Activated CD4-positive, alpha-beta T cell treated with anti-CD3 and anti-CD28 coated beads, Interleukin-2, amount 50 U/mL, for 1 hour (primary cell): ENCODE measurements at regions not wholly inside any gene's neighbourhood (a gene's known extent, or its start where the extent isn't known, plus 50 kb on each side); places are given as distances from the start of the nearest gene placed in this dataset.
"Not testable (repeated sequence)": the region's sequence is repeated elsewhere in the genome, so short reads cannot be mapped to it uniquely, and the experiment has no call there.

Experiments
- DNase-seq: peaks from one replicate; pipeline ENCODE4 v3.0.0-alpha.2; 2020

DNA sequence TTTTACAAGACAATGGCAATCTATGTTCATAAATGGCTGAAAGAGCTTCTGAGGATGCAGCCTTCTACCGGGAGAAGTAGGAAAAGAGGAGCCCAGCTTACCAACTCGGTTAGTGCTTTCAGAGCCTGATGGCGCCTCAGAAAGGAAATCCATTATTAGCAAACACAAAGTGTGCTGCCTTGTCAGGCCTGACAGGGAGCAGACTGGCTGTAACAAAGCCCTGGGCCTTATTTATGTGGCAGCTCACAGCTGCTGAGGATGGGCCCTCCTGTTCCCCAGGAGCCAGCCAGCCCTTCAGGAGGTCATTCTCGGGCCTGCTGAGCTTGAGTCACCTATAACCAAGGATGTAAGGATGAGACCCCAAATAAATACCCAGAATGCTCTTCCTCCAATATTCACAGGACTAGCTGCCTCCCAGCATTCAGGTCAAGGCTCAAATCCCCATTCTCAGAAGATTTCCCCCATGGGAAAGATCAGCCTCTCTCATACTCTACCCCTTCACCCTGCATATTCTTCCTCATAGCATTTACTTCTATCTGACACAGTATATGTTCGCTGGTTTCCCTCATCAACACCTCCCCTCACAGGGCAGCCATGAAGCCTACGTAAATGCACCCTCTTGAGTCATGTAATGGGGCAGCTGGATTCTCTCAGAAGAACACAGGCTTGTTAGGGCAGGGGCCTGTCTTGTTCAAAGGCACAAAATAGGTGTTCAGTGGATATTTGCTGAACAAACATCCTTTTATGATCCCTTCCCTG lies 227.0 kb upstream of the RASGEF1B start:
- DNase-seq, result no peak

DNA sequence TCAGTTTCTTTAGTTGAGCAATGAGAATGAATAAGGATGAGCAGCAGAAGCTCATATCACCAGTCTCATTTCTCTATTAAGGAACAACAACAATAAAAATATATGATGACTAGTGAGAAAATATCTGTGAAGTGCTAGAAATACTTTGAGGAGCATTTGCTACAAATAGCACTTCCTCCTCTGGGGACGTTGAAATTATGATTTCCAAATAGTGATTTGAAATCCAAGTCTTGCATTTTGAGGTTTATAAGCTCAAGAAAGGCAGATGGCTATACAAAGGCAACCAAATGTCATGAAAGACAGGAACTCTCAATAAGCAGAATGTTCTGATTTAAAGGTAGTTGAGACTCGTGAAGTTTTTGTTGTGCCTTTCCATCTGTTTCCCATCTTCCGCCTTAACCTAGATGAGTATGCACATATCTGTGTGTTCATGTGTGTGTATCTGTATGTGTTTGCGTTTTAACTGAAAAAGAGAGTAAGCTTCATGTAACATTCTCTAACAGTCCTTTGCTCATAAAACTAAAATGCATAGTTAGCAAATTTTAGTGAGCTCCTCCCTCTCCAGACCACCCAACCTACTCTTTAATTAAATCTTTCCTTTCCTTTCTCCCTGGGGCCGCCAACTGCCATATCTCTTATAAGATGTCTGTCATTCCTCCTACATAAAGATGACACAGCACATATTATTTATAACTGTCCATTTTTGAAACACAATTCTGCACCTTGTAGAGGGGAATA lies 222.6 kb upstream of the RASGEF1B start:
- DNase-seq, result no peak

DNA sequence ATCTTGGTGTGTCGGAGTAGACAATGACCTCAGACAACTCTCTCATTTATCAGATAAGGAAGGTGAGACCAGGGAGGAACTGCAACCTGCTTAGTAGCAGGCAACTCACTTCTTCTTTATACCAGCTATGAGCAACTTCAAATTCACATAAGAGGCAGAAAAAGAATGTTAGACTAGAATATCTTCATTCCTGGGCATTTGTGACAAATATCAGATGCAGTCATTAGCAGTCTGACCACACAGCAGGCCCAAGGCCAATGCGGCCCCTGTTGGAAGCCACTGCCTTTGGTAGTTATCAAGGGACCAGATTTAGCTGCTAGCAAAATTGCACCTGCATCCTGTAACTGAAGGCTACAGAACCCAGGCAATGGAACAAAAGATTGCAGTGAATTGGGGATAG lies 219.2 kb upstream of the RASGEF1B start:
- no peak for DNase-seq

DNA sequence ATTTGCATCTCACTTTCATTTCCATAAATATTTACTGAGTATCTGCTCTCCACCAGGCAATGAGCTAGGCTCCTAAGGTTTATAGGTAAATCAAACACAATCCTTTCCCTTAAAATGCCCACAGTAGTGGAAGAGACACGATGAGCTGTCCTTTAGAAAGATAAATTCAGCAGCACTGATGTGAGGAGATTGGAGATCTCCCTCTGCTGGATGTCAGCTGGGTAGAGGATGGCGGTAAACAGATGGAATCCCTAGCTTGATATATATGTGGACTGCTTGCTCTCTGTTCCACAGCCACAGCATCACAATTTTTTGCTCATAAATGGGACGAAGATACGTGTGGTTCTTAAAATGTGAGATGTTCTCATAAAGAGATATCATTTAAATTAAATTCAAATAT lies 216.4 kb upstream of the RASGEF1B start:
- no peak for DNase-seq

DNA sequence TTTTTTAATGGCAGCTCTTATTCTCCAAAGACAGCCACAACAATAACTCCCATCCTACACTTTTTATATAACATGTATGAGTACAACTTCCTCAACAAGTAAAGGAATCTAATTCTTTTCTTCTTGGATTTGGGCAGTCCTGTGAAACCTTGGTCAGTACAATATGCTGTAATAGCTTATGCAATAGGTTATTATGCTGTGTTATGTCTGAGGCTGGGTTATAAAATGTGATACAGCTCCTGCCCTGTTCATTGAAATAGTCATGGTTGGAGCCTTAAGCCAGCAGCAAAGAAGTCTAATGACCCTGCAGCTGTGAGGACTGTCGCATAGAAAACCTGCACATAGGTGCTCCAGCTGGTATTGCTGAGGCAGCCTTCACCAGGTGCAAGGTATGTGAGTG lies 215.8 kb upstream of the RASGEF1B start:
- DNase-seq, result no peak

- DNase-seq, result no peak
These were observed 213.4 kb upstream of the RASGEF1B start for GRCh38 chr4:81685104-81685503.

GRCh38 chr4:81684352-81684751 lies 212.6 kb upstream of the RASGEF1B start:
- no peak for DNase-seq

GRCh38 chr4:81682492-81682891 lies 210.8 kb upstream of the RASGEF1B start:
- DNase-seq, result no peak

DNA sequence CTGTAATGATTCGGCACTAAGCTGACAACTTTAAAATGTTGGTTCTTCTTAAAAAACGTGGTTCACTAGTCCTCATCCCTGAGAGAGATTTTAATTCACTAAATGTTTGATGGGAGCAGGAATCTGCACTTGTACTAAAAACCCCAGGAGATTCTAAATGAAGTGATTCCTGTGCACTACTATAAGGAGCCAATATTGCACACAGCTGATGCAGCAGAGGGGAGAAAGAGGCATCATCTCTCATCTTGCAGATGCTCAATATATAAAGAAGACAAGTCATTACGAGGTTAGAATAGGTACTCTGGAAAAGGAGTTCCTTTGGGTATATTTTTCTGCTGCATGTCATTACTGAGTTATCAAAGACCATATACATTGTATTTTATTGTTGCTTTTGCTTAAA lies 207.6 kb upstream of the RASGEF1B start:
- DNase-seq, result no peak

- no peak for DNase-seq
These were observed 207.1 kb upstream of the RASGEF1B start for GRCh38 chr4:81678801-81679200.

- no peak for DNase-seq
These were observed 204.8 kb upstream of the RASGEF1B start for GRCh38 chr4:81676537-81676936.

GRCh38 chr4:81675791-81676393 lies 204.2 kb upstream of the RASGEF1B start:
- no peak for DNase-seq

GRCh38 chr4:81673961-81674360 lies 202.3 kb upstream of the RASGEF1B start:
- DNase-seq, result no peak

DNA sequence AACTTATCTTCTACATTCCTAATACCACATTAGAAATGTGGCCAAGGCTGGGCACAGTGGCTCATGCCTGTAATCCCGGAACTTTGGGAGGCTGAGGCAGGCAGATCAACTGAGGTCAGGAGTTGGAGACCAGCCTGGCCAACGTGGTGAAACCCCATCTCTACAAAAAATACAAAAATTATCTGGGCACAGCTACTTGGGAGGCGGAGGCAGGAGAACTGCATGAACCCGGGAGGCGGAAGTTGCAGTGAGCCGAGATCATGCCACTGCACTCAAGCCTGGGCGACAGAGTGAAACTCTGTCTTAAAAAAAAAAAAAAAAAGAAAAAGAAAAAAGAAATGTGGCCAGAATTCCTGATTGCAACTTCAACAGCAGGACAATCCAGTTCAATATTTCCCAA lies 196.6 kb upstream of the RASGEF1B start:
- not testable (repeated sequence) for DNase-seq

DNA sequence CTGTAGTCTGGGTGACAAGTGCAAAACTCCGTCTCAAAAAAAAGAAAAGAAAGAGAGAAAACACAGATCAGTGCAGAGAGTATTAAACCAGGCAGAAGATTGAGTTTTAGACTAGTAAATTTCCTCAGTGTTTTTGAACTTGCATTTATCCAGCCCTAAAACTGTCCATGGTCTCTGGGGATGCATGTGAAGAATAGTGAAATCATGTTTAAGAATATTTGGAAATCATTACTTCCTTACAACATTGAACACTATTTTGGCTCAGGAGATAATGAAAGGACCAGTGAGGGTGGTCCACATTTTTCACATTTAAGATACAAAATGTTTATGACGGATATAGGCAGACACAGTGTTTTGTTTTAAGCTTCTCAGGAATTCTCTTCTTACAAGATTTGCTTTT lies 195.8 kb upstream of the RASGEF1B start:
- DNase-seq, result no peak

DNA sequence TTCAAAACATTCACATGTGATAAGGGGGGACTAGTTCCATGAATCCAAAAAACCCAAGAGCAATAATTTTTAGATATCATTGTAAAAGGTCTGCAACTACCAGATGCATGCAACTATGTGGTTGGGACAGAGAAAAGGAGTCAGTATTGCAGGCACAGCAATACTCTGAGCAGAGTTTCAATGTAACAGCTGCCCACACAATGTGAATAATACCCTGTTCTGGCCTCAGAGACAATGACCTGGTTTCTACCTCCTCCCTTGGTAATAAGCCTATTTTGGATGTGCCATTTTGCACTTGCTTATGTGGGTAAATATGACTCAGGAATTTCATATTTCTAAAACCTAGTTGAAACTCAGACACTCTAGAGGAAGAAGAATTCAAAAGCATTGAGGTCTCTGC lies 194.8 kb upstream of the RASGEF1B start:
- no peak for DNase-seq

- DNase-seq, result no peak
These were observed 193.9 kb upstream of the RASGEF1B start for GRCh38 chr4:81665649-81666048.

- DNase-seq, result no peak
These were observed 193.3 kb upstream of the RASGEF1B start for GRCh38 chr4:81665045-81665444.

DNA sequence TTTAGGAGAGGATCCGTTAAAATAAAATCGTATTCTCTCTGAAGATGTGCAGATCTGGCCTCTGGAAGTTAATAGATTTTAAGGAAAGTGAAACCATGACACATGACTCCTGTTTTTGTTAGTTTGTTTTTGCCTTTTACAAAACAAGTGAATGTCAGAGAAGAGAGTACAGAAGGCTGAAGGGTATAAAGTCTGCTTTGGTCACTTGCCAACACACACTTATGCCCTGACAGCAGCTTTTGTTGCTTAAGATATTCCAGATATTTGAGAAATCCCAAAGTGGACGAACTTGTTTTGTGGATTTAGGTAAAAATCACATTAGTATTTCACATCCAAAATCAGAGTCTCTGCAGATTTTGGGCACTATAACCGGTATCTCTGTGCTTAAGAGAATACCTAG lies 192.4 kb upstream of the RASGEF1B start:
- DNase-seq, result no peak

DNA sequence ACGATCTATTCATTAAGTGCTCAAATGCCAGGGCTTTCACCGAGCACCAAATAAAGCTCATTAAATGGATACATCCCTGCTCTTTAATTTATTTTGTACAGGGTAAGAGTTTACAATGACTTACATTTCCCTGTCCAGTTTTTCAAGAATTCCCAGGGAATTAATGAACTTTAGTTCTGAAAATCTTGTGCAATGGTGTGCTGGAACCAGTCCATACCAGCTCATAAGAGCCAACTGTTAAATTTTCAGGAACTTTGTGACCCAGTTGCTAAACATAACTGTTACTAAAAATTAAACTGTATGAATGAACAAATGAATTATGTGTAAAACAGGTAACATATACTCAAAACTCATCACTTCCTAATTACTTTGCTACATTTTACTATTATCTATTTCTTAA lies 191.7 kb upstream of the RASGEF1B start:
- no peak for DNase-seq

GRCh38 chr4:81659051-81659450 lies 187.3 kb upstream of the RASGEF1B start:
- DNase-seq, result no peak

GRCh38 chr4:81652069-81652478 lies 180.4 kb upstream of the RASGEF1B start:
- DNase-seq, result no peak

DNA sequence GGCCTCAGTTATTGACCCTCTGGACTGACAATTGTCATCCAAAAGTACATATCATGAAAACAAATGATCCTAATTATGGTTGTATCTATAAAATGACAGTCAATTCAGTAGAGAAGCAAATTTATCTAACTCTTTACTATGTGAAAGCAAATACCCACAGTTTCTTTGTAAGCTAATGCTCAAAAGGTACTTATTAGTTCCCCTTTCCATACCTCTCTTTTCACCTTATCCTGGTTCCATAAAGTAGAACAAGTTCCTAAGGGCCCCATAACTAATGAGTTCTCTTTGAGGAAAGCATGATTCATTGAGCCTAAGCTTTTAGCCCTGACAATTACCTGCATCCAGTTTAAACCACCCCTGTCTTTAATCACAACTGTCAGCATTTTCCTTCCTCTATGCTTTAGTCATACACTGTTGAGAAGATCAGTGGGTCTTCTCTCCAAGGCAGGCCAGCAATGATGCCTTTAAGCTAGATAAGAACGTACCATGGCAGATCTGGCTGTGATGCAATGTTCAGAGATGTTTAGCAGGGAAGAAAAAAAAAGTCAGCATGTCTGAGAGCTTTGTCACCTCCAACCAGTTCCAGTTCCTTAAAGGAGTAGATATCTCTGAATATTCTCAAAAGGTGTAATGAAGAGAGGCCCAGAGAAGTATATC lies 179.7 kb upstream of the RASGEF1B start:
- DNase-seq, result no peak
